Heart left ventricle (tissue), 13 donors: ENCODE measurements at regions not wholly inside any gene's neighbourhood (a gene's known extent, or its start where the extent isn't known, plus 50 kb on each side); places are given as distances from the start of the nearest gene placed in this dataset.

Experiments
- POLR2A ChIP-seq, 2 donors: fragments of 450-650 bp; IDR thresholded peaks; one replicate each; pipeline ENCODE4 v1.6.1; 2017; ENCODE audit warnings: antibody characterized with exemption in 2 of 2, mild to moderate bottlenecking in 2 of 2, moderate library complexity in 2 of 2
- TF ChIP-seq, protein P1 (sequence below), 12 donors: fragments of 200-600 bp; sonication (generic) in 4 of 12; IDR thresholded peaks; one replicate each; pipeline versions ENCODE4 v1.5.0 to v1.8.0; 2018 to 2022; ENCODE audit warnings: antibody characterized with exemption in 12 of 12, mild to moderate bottlenecking in 5 of 12
- donor health status: ischemic (EF 13 %, LVEDD 7.1; RV severe dilation, severe dysfunction).
- donor health status: DM: no; HTN: yes; CAD: no.
- donor health status: DM: no; HTN: no; CAD: no.
- donor health status: ischemic (EF 25% LVEDD 6.9; RV normal size, moderate dysfunction).
- donor health status: ischemic (EF 25% LVEDD 5.7; RV mildly dilated, moderate dysfunction).
- donor health status: ischemic (EF 35%, LVEDD 5.7; RV mildly dilated, moderate dysfunction).
- donor health status: nonischemic (EF 11% LVEDD 7.7; RV severe dilation, severe dysfunction).
- donor health status: DM: yes; HTN: yes; CAD: no.
- donor health status: PGD.
- donor health status: ischemic (EF 29% LVEDD 5.4; RV normal size, mild dysfunction).
- donor health status: nonischemic (EF 23%, LVEDD 6.1; RV moderate dilation, normal function).

DNA sequence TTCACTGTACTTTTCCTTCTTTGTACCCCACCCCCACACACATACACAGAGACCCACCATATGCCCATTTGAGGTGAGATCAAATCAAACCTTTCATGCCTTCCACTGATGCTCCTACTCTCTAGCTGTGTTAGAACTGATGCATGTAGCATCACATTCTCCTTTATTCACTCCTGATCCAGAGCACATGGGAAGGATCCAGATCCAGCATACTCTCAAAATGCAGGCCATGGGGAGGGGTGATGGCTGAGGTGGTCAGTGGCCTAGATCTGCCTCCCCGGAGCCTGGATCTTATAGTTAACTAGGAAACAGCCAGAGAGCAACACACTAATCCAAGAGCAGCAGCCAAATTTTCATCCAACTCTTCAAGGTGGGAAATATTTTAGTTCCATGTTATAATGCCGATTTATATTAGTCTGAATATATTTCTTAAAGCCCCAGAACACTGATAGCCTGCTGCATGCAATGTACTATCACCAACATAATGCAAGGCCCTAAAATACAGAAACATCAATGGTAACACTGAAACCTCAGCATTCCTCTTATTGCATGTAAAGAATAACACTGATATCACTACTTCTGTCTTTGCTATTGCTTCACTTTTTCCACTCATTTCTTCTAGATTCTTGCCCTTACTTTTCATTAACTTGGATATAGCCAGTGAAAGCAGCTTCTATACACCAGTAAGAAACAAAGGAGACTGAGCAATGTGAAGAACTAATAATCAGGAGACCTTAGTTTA lies 126.8 kb upstream of the BEND6 start:
- TF ChIP-seq POLR2A (IDR thresholded peaks at IDR 0.05), result no peak
- TF ChIP-seq, protein P1, sequence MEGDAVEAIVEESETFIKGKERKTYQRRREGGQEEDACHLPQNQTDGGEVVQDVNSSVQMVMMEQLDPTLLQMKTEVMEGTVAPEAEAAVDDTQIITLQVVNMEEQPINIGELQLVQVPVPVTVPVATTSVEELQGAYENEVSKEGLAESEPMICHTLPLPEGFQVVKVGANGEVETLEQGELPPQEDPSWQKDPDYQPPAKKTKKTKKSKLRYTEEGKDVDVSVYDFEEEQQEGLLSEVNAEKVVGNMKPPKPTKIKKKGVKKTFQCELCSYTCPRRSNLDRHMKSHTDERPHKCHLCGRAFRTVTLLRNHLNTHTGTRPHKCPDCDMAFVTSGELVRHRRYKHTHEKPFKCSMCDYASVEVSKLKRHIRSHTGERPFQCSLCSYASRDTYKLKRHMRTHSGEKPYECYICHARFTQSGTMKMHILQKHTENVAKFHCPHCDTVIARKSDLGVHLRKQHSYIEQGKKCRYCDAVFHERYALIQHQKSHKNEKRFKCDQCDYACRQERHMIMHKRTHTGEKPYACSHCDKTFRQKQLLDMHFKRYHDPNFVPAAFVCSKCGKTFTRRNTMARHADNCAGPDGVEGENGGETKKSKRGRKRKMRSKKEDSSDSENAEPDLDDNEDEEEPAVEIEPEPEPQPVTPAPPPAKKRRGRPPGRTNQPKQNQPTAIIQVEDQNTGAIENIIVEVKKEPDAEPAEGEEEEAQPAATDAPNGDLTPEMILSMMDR (IDR thresholded peaks at IDR 0.05), result no peak
